ENCODE measurements at regions not wholly inside any gene's neighbourhood (a gene's known extent, or its start where the extent isn't known, plus 50 kb on each side); places are given as distances from the start of the nearest gene placed in this dataset.

- H3K27ac ChIP-seq (ENCODE audit: low read depth in 1 of 2, low read length in 1 of 2), result no peak overlapping the region
- no peak for TF ChIP-seq CTCF (IDR thresholded peaks at IDR 0.05; ENCODE audit: control extremely low read depth, extremely low read depth)
- H3K4me3 ChIP-seq, result no peak overlapping the region
- 94 to 95% methylated on average over 6 of the region's 6 CpGs for WGBS, 2 donors
- H3K36me3 ChIP-seq (ENCODE audit: control insufficient read depth in 4 of 4, insufficient read depth in 4 of 4, low read length in 4 of 4), result no peaks in the 10 kb centered on the region
- DNase-seq (no peak), ATAC-seq (ENCODE audit: insufficient read depth, low FRiP score) (no peak)
- no peaks in the 10 kb centered on the region for H3K27me3 ChIP-seq (ENCODE audit: control insufficient read depth in 3 of 3, insufficient read depth in 3 of 3, low read length in 2 of 3)
- H3K9ac ChIP-seq (ENCODE audit: insufficient read depth in 1 of 2, low read length in 2 of 2), result no peak overlapping the region
- no peaks in the 10 kb centered on the region for H3K9me3 ChIP-seq (ENCODE audit: control insufficient read depth in 4 of 4, insufficient read depth in 3 of 4, low read length in 3 of 4)
- H3K4me1 ChIP-seq (ENCODE audit: control insufficient read depth in 5 of 5, insufficient read depth in 5 of 5, low read length in 5 of 5), result peaks cover 0 to 5% (median 0%) of the 10 kb centered on the region in 5 donors
These were observed 133.3 kb upstream of the SERTAD2 start for GRCh38 chr2:64787019-64787365.

DNA sequence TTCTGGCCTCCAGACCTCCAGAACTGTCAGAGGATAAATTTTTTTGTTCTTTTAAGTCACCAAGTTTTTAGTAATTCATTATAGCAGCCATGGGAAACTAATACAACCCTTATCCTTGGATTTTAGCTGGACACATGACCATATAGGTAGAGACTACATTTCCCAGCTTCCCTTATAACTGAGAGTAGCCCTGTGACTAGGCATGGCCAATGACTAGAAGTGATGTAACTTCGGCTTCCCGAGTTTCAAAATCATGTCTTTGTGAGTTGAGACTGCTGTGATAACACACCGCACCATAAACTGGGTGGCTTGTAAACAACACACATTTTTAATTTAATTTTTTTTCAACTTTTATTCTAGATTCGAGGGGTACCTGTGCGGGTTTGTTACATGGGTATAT, 134.0 kb upstream of the SERTAD2 start:
- Histone ChIP-seq H3K9me3 (ENCODE audit: control insufficient read depth in 4 of 4, insufficient read depth in 3 of 4, low read length in 3 of 4) (no peaks in the 10 kb centered on the region), H3K36me3 (ENCODE audit: control insufficient read depth in 4 of 4, insufficient read depth in 4 of 4, low read length in 4 of 4) (no peaks in the 10 kb centered on the region), H3K27me3 (ENCODE audit: control insufficient read depth in 3 of 3, insufficient read depth in 3 of 3, low read length in 2 of 3) (no peaks in the 10 kb centered on the region), H3K4me3 (no peak overlapping the region), H3K9ac (ENCODE audit: insufficient read depth in 1 of 2, low read length in 2 of 2) (no peak overlapping the region), H3K4me1 (ENCODE audit: control insufficient read depth in 5 of 5, insufficient read depth in 5 of 5, low read length in 5 of 5) (no peaks in the 10 kb centered on the region), H3K27ac (ENCODE audit: low read depth in 1 of 2, low read length in 1 of 2) (no peak overlapping the region)
- no peak for TF ChIP-seq CTCF (IDR thresholded peaks at IDR 0.05; ENCODE audit: control extremely low read depth, extremely low read depth)
- WGBS, 2 donors, result 58 to 81% methylated on average over 5 of the region's 5 CpGs
- ATAC-seq (ENCODE audit: insufficient read depth, low FRiP score) (no peak), DNase-seq (no peak)

- no peak for TF ChIP-seq CTCF (IDR thresholded peaks at IDR 0.05; ENCODE audit: control extremely low read depth, extremely low read depth)
- no peak overlapping the region for H3K4me3 ChIP-seq
- DNase-seq, result no peak
- no peak overlapping the region for H3K9ac ChIP-seq (ENCODE audit: insufficient read depth in 1 of 2, low read length in 2 of 2)
- H3K27me3 ChIP-seq (ENCODE audit: control insufficient read depth in 3 of 3, insufficient read depth in 3 of 3, low read length in 2 of 3), result no peaks in the 10 kb centered on the region
- WGBS, 2 donors, result 83 to 91% methylated on average over 9 of the region's 9 CpGs
- no peak overlapping the region for H3K27ac ChIP-seq (ENCODE audit: low read depth in 1 of 2, low read length in 1 of 2)
- ATAC-seq (ENCODE audit: insufficient read depth, low FRiP score), result no peak
- no peaks in the 10 kb centered on the region for H3K36me3 ChIP-seq (ENCODE audit: control insufficient read depth in 4 of 4, insufficient read depth in 4 of 4, low read length in 4 of 4)
- H3K9me3 ChIP-seq (ENCODE audit: control insufficient read depth in 4 of 4, insufficient read depth in 3 of 4, low read length in 3 of 4), result no peaks in the 10 kb centered on the region
- no peaks in the 10 kb centered on the region for H3K4me1 ChIP-seq (ENCODE audit: control insufficient read depth in 5 of 5, insufficient read depth in 5 of 5, low read length in 5 of 5)
These were observed 136.0 kb upstream of the SERTAD2 start for GRCh38 chr2:64789466-64790320.

- WGBS, 2 donors, result 92 to 100% methylated on average over 1 of the region's 1 CpG
- H3K9ac ChIP-seq (ENCODE audit: insufficient read depth in 1 of 2, low read length in 2 of 2), result no peak overlapping the region
- H3K36me3 ChIP-seq (ENCODE audit: control insufficient read depth in 4 of 4, insufficient read depth in 4 of 4, low read length in 4 of 4), result no peaks in the 10 kb centered on the region
- H3K4me1 ChIP-seq (ENCODE audit: control insufficient read depth in 5 of 5, insufficient read depth in 5 of 5, low read length in 5 of 5), result no peaks in the 10 kb centered on the region
- H3K4me3 ChIP-seq, result no peak overlapping the region
- no peak for TF ChIP-seq CTCF (IDR thresholded peaks at IDR 0.05; ENCODE audit: control extremely low read depth, extremely low read depth)
- no peaks in the 10 kb centered on the region for H3K9me3 ChIP-seq (ENCODE audit: control insufficient read depth in 4 of 4, insufficient read depth in 3 of 4, low read length in 3 of 4)
- DNase-seq (no peak), ATAC-seq (ENCODE audit: insufficient read depth, low FRiP score) (no peak)
- H3K27ac ChIP-seq (ENCODE audit: low read depth in 1 of 2, low read length in 1 of 2), result no peak overlapping the region
- H3K27me3 ChIP-seq (ENCODE audit: control insufficient read depth in 3 of 3, insufficient read depth in 3 of 3, low read length in 2 of 3), result no peaks in the 10 kb centered on the region
These were observed 138.6 kb upstream of the SERTAD2 start for GRCh38 chr2:64792300-64792699.
